Tibial artery (tissue), 4 donors: ENCODE measurements at regions not wholly inside any gene's neighbourhood (a gene's known extent, or its start where the extent isn't known, plus 50 kb on each side); places are given as distances from the start of the nearest gene placed in this dataset.
A peak's percentile ranks its signal among the peaks of the same experiment; 100 is the strongest.

Experiments used
- DNase-seq, 2 donors: peaks; one replicate each; pipeline ENCODE4 v3.0.0-alpha.2; 2019
- H3K27ac ChIP-seq, 2 donors: fragments of 200-600 bp; sonication (generic) in 1 of 2; 1 replicate in 1 of 2; 2 replicates in 1 of 2; pipeline ENCODE4 v1.5.1; 2018 to 2019; ENCODE audit warnings: mild to moderate bottlenecking in 1 of 2
- H3K27me3 ChIP-seq, 2 donors: fragments of 200-600 bp; sonication (generic) in 1 of 2; one replicate each; pipeline versions ENCODE4 v1.5.1 to v1.6.0; 2016 to 2019
- H3K36me3 ChIP-seq, 3 donors: fragments of 200-600 bp; sonication (generic) in 2 of 3; one replicate each; pipeline ENCODE4 v1.5.1; 2016 to 2019; ENCODE audit warnings: mild to moderate bottlenecking in 2 of 3
- H3K4me1 ChIP-seq, 4 donors: fragments of 200-600 bp; sonication (generic) in 2 of 4; 1 replicate in 3 of 4; 2 replicates in 1 of 4; pipeline ENCODE4 v1.5.1; 2016 to 2019
- H3K4me3 ChIP-seq, 2 donors: fragments of 200-600 bp; sonication (generic) in 1 of 2; 1 replicate in 1 of 2; 2 replicates in 1 of 2; pipeline ENCODE4 v1.5.1; 2018 to 2019; ENCODE audit warnings: mild to moderate bottlenecking in 2 of 2
- H3K9me3 ChIP-seq, 3 donors: fragments of 200-600 bp; sonication (generic) in 1 of 3; one replicate each; pipeline ENCODE4 v1.5.1; 2016 to 2019
- CTCF ChIP-seq, 2 experiments: fragments of 200-600 bp in 1 of 2; fragments of 450-650 bp in 1 of 2; IDR thresholded peaks; one replicate each; pipeline ENCODE4 v1.5.1; 2017 to 2019; ENCODE audit warnings: antibody characterized with exemption in 2 of 2, mild to moderate bottlenecking in 1 of 2, moderate library complexity in 1 of 2
- intact Hi-C: fragments of 100-400 bp; cut with DNase I; formaldehyde crosslinking; loops from one replicate; pipeline ENCODE4 v1.15.0; 2023; ENCODE audit warnings: low total_unique reads

DNA sequence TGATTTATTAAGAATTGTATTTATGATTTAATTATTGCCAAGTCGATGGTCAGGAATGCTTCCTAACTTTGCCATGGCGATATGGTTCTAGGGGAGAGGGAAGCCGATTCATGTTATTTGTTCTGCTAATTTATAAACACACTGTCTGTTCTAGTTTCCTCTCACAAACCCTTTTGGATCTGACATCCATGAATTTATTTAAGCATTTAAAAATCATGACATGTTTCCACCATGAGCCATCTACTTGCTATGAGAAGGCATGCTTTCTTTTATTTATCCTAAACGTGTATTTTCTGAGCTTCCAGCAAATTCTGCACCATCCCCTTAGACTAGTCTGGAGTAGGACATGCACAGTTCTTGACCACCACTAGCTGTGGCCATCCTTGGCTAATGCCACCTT, 136.6 kb upstream of the STC2 start:
- Histone ChIP-seq H3K4me1 (peaks cover 0 to 5% (median 2%) of the 10 kb centered on the region in 4 donors), H3K4me3 (no peak overlapping the region), H3K27me3 (no peaks in the 10 kb centered on the region), H3K36me3 (no peaks in the 10 kb centered on the region), H3K27ac (no peak overlapping the region), H3K9me3 (no peaks in the 10 kb centered on the region)
- no peak for DNase-seq
- no peak for TF ChIP-seq CTCF (IDR thresholded peaks at IDR 0.05)
- intact Hi-C loops: no loop called here

GRCh38 chr5:173463207-173463606, 135.0 kb upstream of the STC2 start:
- DNase-seq: no peak
- Histone ChIP-seq H3K36me3 (no peaks in the 10 kb centered on the region), H3K27me3 (no peaks in the 10 kb centered on the region), H3K4me3 (no peak overlapping the region), H3K4me1 (no peaks in the 10 kb centered on the region), H3K9me3 (no peaks in the 10 kb centered on the region), H3K27ac (no peak overlapping the region)
- intact Hi-C loops: no loop called here
- no peak for TF ChIP-seq CTCF (IDR thresholded peaks at IDR 0.05)

DNA sequence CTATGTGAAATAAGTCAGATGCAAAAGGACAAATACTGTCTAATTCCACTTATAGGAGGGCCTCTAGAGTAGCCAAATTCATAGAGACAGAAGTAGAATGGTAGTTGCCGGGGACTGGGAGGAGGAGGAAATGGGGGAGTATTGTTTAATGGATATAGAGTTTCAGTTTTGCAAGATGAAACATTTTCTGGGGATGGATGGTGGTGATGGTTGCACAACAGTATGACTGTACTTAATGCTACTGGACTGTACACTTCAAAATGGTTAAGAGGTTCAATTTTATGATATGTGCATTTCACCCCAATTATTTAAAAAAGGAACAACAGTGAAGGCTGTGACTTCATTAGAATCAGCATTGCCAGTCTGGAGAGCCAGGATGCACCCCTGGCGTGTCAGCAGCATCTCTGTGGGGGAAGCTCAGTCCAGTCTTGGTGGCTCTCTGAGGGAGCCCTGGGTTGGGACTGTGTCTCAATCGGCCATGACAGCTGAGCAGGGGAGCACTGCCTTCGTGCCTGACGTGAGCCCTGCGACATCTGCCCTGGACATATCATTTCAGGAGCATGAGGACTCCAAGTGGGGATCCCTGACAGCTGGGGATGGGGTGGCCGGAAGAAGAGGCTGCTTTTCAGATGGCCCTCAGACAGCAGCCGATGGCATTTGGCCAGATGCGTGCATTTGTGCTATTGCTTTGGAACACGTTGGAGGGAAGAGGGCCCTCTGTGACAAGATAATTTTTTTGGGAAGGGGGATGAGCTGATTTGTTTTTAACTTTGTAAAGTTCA, 130.8 kb upstream of the STC2 start:
- no peaks in the 10 kb centered on the region for H3K27me3 ChIP-seq
- no peak for DNase-seq
- H3K4me3 ChIP-seq: no peak overlapping the region
- no peaks in the 10 kb centered on the region for H3K36me3 ChIP-seq
- peaks cover 0 to 34% (median 20%) of the 10 kb centered on the region in 4 donors for H3K4me1 ChIP-seq
- no peak overlapping the region for H3K27ac ChIP-seq
- intact Hi-C loops: no loop called here
- TF ChIP-seq CTCF (IDR thresholded peaks at IDR 0.05): no peak
- H3K9me3 ChIP-seq: no peaks in the 10 kb centered on the region

- H3K27ac ChIP-seq: peak overlapping the region; percentile 27 to 38
- intact Hi-C loops: no loop called here
- no peaks in the 10 kb centered on the region for H3K27me3 ChIP-seq
- H3K9me3 ChIP-seq: no peaks in the 10 kb centered on the region
- peaks cover 0 to 36% (median 20%) of the 10 kb centered on the region in 4 donors for H3K4me1 ChIP-seq
- no peaks in the 10 kb centered on the region for H3K36me3 ChIP-seq
- no peak for TF ChIP-seq CTCF (IDR thresholded peaks at IDR 0.05)
- H3K4me3 ChIP-seq: no peak overlapping the region
- peak in 1 of 2 donors; percentile 71 for DNase-seq
These were observed 129.3 kb upstream of the STC2 start for GRCh38 chr5:173457482-173457881.

- H3K27me3 ChIP-seq: no peaks in the 10 kb centered on the region
- DNase-seq: no peak
- peaks cover 0 to 42% (median 20%) of the 10 kb centered on the region in 4 donors for H3K4me1 ChIP-seq
- TF ChIP-seq CTCF (IDR thresholded peaks at IDR 0.05): no peak
- no peak overlapping the region for H3K4me3 ChIP-seq
- H3K9me3 ChIP-seq: no peaks in the 10 kb centered on the region
- H3K27ac ChIP-seq: peak overlapping the region; percentile 27 to 38
- intact Hi-C loops: no loop called here
- H3K36me3 ChIP-seq: no peaks in the 10 kb centered on the region
These were observed 128.5 kb upstream of the STC2 start for GRCh38 chr5:173456751-173457171.
